ENCODE measurements at regions not wholly inside any gene's neighbourhood (a gene's known extent, or its start where the extent isn't known, plus 50 kb on each side); places are given as distances from the start of the nearest gene placed in this dataset.

DNA sequence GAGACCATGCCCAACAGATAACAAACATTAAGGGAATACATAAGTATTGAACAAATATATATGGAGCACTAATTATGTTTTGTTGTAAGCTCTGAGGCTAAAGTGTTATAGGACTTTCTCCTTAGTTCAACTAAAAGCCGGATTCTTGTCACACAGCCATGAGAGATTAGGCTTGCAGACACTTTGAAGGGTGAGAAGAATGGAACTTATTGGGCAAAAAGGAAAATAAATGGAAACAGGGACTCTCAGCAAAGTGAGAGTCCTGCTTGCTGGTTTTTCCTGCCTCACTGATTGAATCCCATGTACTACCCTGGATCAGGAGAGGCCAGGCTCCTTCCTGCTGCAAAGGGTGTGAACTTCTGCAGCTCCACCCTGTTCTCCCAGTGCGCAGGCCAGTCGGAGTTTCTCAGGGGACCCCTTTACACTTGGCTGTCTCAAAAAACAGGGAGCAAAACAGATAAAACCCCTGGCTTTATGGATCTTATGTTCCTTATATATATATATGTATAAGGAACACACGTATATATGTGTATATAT, 77.1 kb upstream of the FUT8 start:
- no peak for DNase-seq
- intact Hi-C loops (cut with micrococcal nuclease), result no loop called here
- Histone ChIP-seq H3K9me3 (replicated peaks) (no peaks in the 10 kb centered on the region), H3K36me3 (no peaks in the 10 kb centered on the region), H3K27ac (replicated peaks) (no peak overlapping the region), H3K4me3 (no peak overlapping the region), H3K27me3 (ENCODE audit: low read depth) (no peaks in the 10 kb centered on the region), H3K4me1 (peaks cover 19% of the 10 kb centered on the region)
- TF ChIP-seq, protein P1, sequence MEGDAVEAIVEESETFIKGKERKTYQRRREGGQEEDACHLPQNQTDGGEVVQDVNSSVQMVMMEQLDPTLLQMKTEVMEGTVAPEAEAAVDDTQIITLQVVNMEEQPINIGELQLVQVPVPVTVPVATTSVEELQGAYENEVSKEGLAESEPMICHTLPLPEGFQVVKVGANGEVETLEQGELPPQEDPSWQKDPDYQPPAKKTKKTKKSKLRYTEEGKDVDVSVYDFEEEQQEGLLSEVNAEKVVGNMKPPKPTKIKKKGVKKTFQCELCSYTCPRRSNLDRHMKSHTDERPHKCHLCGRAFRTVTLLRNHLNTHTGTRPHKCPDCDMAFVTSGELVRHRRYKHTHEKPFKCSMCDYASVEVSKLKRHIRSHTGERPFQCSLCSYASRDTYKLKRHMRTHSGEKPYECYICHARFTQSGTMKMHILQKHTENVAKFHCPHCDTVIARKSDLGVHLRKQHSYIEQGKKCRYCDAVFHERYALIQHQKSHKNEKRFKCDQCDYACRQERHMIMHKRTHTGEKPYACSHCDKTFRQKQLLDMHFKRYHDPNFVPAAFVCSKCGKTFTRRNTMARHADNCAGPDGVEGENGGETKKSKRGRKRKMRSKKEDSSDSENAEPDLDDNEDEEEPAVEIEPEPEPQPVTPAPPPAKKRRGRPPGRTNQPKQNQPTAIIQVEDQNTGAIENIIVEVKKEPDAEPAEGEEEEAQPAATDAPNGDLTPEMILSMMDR (IDR thresholded peaks at IDR 0.05; ENCODE audit: borderline replicate concordance), result no peak

DNA sequence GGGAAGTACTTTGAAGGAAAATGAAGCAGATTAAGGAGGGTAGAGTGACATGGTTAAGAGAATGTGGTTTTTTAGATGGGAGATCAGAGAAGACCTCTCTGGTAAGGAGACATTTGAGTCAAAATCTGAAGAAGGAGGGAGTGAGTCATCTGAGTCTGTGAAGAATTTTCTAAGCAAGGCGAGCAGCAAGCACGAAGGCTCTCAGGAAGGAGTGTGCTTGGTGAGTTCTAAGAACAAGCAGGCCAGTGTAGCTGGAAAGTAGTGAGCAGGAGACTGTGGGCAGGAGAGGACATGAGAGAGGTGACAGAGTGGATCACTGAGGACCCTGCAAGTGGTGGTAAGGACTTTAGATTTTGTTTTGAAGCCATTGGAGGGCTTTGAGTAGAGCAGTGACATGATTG, 76.3 kb upstream of the FUT8 start:
- Histone ChIP-seq H3K27ac (replicated peaks) (no peak overlapping the region), H3K36me3 (no peaks in the 10 kb centered on the region), H3K4me3 (no peak overlapping the region), H3K9me3 (replicated peaks) (no peaks in the 10 kb centered on the region), H3K27me3 (ENCODE audit: low read depth) (no peaks in the 10 kb centered on the region), H3K4me1 (peaks cover 17% of the 10 kb centered on the region)
- DNase-seq, result no peak
- TF ChIP-seq, protein P1 (IDR thresholded peaks at IDR 0.05; ENCODE audit: borderline replicate concordance), result no peak
- intact Hi-C loops (cut with micrococcal nuclease), result no loop called here

DNA sequence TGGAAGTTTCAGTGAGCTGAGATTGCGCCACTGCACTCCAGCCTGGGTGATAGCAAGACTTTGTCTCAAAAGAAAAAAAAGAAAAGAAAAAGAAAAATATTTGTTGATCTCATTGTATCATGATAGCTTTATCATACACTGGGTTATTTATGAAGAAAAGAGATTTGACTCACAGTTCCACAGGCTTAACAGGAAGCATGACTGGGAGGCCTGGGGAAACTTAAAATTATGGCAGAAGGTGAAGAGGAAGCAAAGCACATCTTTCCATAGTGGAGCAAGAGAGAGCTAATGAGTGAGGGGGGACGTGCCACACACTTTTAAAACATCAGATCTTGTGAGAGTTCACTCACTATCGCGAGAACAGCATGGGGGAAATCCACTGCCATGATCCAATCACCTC, 72.7 kb upstream of the FUT8 start:
- Histone ChIP-seq H3K27me3 (ENCODE audit: low read depth) (no peaks in the 10 kb centered on the region), H3K9me3 (replicated peaks) (no peaks in the 10 kb centered on the region), H3K4me1 (peaks cover 9% of the 10 kb centered on the region), H3K27ac (replicated peaks) (no peak overlapping the region), H3K4me3 (no peak overlapping the region), H3K36me3 (no peaks in the 10 kb centered on the region)
- TF ChIP-seq, protein P1 (IDR thresholded peaks at IDR 0.05; ENCODE audit: borderline replicate concordance), result no peak
- DNase-seq, result no peak
- intact Hi-C loops (cut with micrococcal nuclease), result no loop called here

DNA sequence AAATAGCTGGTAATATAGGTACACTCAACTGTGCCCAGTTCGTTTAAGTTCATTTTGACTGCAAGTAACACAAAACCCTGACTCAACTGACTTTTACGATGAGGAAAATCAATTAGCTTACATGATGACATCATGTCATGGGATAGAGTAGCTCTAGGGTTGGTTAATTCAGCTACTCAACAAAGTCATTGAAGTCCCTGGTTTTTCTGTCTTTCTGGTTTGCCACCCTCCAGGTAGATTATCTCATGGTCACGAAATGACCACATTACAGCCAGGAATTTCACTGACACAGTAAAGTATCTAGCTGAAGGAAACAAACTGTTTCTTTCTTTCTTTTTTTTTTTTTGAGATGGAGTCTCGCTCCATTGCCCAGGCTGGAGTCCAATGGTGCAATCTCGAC, 68.5 kb upstream of the FUT8 start:
- intact Hi-C loops (cut with micrococcal nuclease), result no loop called here

DNA sequence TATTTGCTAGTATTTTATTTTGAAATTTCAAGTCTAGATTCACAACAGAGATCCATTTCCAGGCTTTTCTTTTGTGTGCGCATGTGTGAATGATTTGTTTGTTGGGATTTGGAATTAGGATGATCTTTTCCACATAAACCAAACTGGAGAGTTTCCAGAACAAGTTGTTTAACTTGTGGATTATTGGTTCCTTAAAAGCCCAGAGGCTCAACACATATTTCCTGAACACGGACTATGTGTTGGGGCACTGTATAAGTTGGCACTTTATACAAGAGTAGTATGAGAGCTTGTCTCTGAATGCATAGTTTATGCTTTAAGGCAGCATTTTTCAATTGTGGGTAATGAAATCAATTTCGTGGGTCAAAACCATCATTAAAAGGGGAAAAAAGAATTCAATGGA, 67.3 kb upstream of the FUT8 start:
- intact Hi-C loops (cut with micrococcal nuclease), result no loop called here
- H3K4me1 ChIP-seq, result no peaks in the 10 kb centered on the region

More for the DNA sequence above, 68.5 kb upstream of the FUT8 start:
- TF ChIP-seq, protein P1 (IDR thresholded peaks at IDR 0.05; ENCODE audit: borderline replicate concordance), result no peak
- H3K4me3 ChIP-seq, result no peak overlapping the region
- H3K27me3 ChIP-seq (ENCODE audit: low read depth), result no peaks in the 10 kb centered on the region
- H3K36me3 ChIP-seq, result no peaks in the 10 kb centered on the region
- no peak for DNase-seq
- no peaks in the 10 kb centered on the region for H3K4me1 ChIP-seq
- no peaks in the 10 kb centered on the region for H3K9me3 ChIP-seq (replicated peaks)
- H3K27ac ChIP-seq (replicated peaks), result no peak overlapping the region

More for the DNA sequence above, 67.3 kb upstream of the FUT8 start:
- DNase-seq, result no peak
- H3K27ac ChIP-seq (replicated peaks), result no peak overlapping the region
- H3K9me3 ChIP-seq (replicated peaks), result no peaks in the 10 kb centered on the region
- TF ChIP-seq, protein P1 (IDR thresholded peaks at IDR 0.05; ENCODE audit: borderline replicate concordance), result no peak
- H3K27me3 ChIP-seq (ENCODE audit: low read depth), result no peaks in the 10 kb centered on the region
- no peaks in the 10 kb centered on the region for H3K36me3 ChIP-seq
- no peak overlapping the region for H3K4me3 ChIP-seq
